OCI-M1 (cell line): ENCODE measurements at regions not wholly inside any gene's neighbourhood (a gene's known extent, or its start where the extent isn't known, plus 50 kb on each side); places are given as distances from the start of the nearest gene placed in this dataset.

Experiments
- DNase-seq: peaks from one replicate; lab custom pipeline; 2025; lab: John Stamatoyannopoulos, UW

DNA sequence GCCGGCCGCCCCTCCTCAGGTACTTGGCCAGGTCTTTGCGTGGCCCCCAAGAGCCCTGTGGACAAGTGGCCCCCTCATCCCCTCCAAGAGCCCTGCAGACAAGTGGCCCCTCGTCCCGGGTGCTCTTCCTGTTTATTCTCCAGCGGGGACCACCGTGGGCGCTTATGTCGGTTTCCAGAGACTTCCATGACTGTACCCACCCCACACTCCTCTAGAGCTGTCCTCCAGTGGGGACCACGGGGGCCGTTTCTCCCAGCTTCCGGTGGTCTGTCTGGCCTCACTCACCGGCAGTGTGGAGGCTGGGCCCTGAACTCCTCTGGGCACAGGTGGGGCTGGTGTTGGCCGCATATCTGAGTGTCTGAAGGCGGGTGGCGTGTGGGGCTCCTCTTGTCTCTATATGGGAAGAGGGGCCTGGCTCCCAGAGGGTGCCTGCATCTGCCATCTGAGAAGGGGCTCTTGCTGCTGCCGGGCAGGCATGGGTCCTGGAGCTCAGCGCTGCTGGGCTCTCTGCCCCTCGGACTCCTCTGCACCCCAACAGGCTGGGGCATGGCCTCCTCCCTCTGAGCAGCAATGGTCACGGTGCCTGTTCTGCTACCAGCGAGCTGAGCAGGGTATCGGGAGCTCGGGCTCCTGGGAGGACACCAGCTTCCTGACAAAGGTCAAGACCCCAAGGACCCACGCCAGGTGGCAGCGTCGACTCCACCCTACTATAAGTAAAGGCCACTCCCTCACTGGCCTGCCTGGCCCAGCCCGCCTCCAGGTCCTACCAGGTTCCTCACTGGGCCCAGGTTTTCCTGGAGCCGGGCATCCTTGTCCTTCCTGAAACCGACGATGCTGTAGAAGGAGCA lies 1264.3 kb downstream of the BRD1 start:
- no peak for DNase-seq

GRCh38 chr22:48561676-48562075 lies 1266.0 kb downstream of the BRD1 start:
- no peak for DNase-seq

- no peak for DNase-seq
Measured at GRCh38 chr22:48560836-48561235, 1266.8 kb downstream of the BRD1 start.

- DNase-seq: no peak
Measured at GRCh38 chr22:48560389-48560751, 1267.3 kb downstream of the BRD1 start.

- DNase-seq: no peak
Measured at GRCh38 chr22:48559647-48560388, 1267.9 kb downstream of the BRD1 start.

- DNase-seq: no peak
Measured at GRCh38 chr22:48558606-48559402, 1268.9 kb downstream of the BRD1 start.

DNA sequence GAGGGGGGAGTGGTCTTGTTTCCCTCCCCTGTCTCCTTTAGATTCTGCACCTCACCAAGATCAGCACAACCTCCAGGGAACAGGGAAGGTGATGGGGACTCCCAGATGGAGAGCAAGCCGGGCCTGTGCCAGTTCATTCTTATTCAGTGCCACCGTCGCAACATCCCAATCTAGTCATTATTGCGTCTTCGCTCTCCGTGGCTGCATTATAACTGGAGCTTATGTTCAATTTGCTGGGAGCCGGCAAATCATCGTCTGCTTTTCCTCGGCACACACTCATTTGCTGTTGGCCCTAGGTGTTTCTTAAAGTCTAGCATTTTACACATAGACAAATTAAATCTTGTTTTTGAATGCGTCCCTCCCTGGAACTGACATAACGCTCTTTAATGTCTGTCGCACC lies 1269.7 kb downstream of the BRD1 start:
- DNase-seq: no peak

DNA sequence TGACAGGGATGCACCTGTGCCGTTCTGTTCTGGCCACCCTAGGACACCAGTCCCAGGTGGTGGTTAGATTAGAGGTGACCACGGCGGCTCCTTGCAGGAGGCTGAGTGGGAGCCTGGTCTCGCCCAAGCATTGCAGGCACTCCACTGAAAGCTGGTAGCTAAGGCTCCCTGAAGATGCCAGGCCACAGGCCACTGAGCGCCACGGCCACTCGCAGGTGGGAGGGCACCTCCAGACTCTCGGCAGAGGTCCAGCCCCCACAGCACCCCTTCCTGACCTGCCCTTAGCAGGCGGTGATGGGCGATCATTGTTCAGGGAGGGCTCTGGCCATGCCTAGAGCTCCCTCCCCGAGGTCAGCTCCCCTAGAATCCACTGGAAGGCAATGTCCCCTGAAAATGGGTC lies 1270.2 kb downstream of the BRD1 start:
- no peak for DNase-seq

- DNase-seq: no peak
Measured at GRCh38 chr22:48556751-48557150, 1270.9 kb downstream of the BRD1 start.

GRCh38 chr22:48556222-48556621 lies 1271.5 kb downstream of the BRD1 start:
- DNase-seq: no peak

GRCh38 chr22:48555606-48556005 lies 1272.1 kb downstream of the BRD1 start:
- DNase-seq: no peak

- no peak for DNase-seq
Measured at GRCh38 chr22:48554893-48555572, 1272.6 kb downstream of the BRD1 start.

GRCh38 chr22:48553694-48554308 lies 1273.9 kb downstream of the BRD1 start:
- DNase-seq: no peak

GRCh38 chr22:48553119-48553518 lies 1274.6 kb downstream of the BRD1 start:
- no peak for DNase-seq

- no peak for DNase-seq
Measured at GRCh38 chr22:48551716-48552268, 1275.9 kb downstream of the BRD1 start.

- DNase-seq: no peak
Measured at GRCh38 chr22:48551061-48551460, 1276.6 kb downstream of the BRD1 start.

- no peak for DNase-seq
Measured at GRCh38 chr22:48548391-48548790, 1279.3 kb downstream of the BRD1 start.

DNA sequence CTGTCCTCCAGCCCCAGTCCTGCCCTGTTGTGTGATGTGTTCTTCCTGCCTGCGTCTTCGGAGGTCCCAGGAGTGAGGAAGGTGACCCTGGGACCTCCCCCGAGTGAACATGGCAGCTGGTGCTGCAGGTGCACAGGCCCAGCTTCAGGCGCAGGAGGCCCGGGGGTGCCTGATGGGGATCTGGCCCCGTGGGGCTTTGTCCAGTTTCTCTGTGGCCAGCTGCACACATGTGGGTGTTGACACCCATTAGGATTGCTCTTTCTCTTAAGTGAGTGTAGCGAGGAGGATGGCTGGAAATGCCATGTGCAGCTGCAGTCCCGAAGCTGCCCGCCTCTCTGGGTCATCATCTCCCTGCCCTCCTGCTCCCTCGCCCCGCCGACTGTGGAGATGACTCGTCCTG lies 1279.7 kb downstream of the BRD1 start:
- DNase-seq: no peak

GRCh38 chr22:48546653-48547424 lies 1280.8 kb downstream of the BRD1 start:
- DNase-seq: no peak

DNA sequence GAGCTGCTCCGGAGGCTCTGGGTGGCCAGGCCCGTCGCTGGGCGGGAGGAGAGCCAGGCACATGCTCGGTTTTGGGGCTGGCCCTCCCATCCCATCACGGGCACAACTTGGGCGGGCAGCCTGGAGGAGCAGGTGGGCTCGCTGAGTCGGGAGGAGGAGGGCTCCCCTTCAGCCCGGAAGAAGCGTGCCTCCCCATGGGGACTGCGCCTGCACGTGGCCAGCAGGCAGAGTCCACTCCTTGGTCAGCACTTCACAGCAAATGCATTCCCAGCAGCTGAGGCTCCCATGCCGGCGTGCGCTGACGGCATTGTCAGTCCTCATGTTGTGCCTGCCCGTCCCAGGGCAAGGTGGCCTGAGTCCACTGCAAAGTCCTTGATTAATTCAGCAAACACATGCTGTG lies 1281.7 kb downstream of the BRD1 start:
- DNase-seq: no peak
